Right atrium auricular region (tissue), 2 donors: ENCODE measurements at regions not wholly inside any gene's neighbourhood (a gene's known extent, or its start where the extent isn't known, plus 50 kb on each side); places are given as distances from the start of the nearest gene placed in this dataset.

Experiments
- DNase-seq: peaks from one replicate; pipeline ENCODE4 v3.0.0-alpha.2; 2019; ENCODE audit warnings: low spot score
- H3K27ac ChIP-seq, 2 donors: fragments of 200-600 bp; sonication (generic); 1 replicate in 1 of 2; 2 replicates in 1 of 2; pipeline ENCODE4 v1.5.1; 2016 to 2019
- H3K27me3 ChIP-seq, 2 donors: fragments of 200-600 bp; sonication (generic); one replicate each; pipeline versions ENCODE4 v1.5.1 to v1.6.0; 2017 to 2019
- H3K36me3 ChIP-seq: fragments of 200-600 bp; sonication (generic); one replicate; pipeline ENCODE4 v1.5.1; 2016
- H3K4me1 ChIP-seq, 2 donors: fragments of 200-600 bp; sonication (generic); one replicate each; pipeline versions ENCODE4 v1.5.1 to v1.6.0; 2017 to 2019
- H3K4me3 ChIP-seq, 2 donors: fragments of 200-600 bp; sonication (generic); 1 replicate in 1 of 2; 2 replicates in 1 of 2; pipeline ENCODE4 v1.5.1; 2017 to 2019; ENCODE audit warnings: mild to moderate bottlenecking in 1 of 2, moderate library complexity in 1 of 2
- H3K9me3 ChIP-seq, 2 donors: fragments of 200-600 bp; sonication (generic); one replicate each; pipeline ENCODE4 v1.5.1; 2019
- CTCF ChIP-seq, 2 donors: fragments of 200-600 bp; sonication (generic); IDR thresholded peaks; one replicate each; pipeline ENCODE4 v1.5.1; 2019; ENCODE audit warnings: antibody characterized with exemption in 2 of 2

GRCh38 chr1:83086986-83087512 lies 911.9 kb downstream of the TTLL7 start:
- no peak for DNase-seq
- no peak for TF ChIP-seq CTCF (IDR thresholded peaks at IDR 0.05)

DNA sequence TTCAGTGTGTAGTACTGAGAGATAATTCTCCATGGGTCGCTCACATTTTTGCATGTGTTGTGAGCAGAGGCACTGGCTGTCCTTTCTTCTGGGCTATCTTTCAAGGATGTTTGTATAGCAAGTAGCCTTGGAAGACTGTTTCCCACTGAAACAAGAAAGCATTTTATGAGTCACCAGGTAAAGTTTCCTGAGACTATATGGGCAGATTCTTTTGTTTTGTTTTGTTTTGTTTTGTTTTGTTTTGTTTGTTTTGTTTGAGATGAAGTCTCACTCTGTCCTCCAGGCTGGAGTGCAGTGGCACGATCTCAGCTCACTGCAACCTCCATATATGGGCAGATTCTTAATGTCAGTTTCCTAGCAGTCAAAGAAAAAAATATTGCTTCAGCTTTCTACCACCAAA lies 912.6 kb downstream of the TTLL7 start:
- H3K36me3 ChIP-seq, result no peaks in the 10 kb centered on the region
- H3K4me1 ChIP-seq, result no peaks in the 10 kb centered on the region
- no peak for TF ChIP-seq CTCF (IDR thresholded peaks at IDR 0.05)
- H3K27ac ChIP-seq, result no peak overlapping the region
- no peaks in the 10 kb centered on the region for H3K9me3 ChIP-seq
- H3K27me3 ChIP-seq, result no peaks in the 10 kb centered on the region
- DNase-seq, result no peak
- no peak overlapping the region for H3K4me3 ChIP-seq

More at GRCh38 chr1:83086986-83087512, 911.9 kb downstream of the TTLL7 start:
- H3K4me3 ChIP-seq, result no peak overlapping the region
- H3K27me3 ChIP-seq, result no peaks in the 10 kb centered on the region
- H3K4me1 ChIP-seq, result no peaks in the 10 kb centered on the region
- H3K27ac ChIP-seq, result no peak overlapping the region
- H3K9me3 ChIP-seq, result no peaks in the 10 kb centered on the region
- H3K36me3 ChIP-seq, result no peaks in the 10 kb centered on the region

DNA sequence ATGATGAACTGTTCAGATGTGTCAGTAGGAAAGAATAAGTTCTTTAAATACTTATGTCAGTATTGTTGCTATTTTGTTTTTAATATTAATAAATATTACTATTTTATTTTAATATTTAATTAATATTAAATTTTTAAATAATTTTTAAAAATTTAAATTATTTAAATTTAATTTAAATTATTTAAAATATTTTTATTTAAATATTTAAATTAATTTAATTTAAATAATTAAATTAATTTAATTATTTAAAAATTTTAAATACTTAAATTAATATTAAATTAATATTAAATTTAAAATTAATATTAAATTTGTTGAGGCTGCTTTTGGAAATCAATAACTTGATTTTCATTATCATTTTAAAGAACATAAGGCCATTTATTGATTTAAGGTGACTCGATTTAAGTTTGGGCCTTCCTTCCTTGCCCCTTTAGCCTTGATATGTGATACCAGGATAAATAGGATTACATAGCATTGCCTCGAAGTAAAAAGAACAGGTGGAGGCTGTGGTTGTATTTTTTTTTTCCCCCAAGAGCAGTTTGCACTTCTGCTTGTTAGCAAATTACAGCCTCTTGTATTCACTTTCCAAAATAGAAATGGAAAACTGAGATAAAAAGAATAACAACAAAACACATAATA lies 915.2 kb downstream of the TTLL7 start:
- Histone ChIP-seq H3K27ac (no peak overlapping the region), H3K4me1 (no peaks in the 10 kb centered on the region), H3K36me3 (no peaks in the 10 kb centered on the region), H3K27me3 (no peaks in the 10 kb centered on the region), H3K9me3 (no peaks in the 10 kb centered on the region), H3K4me3 (no peak overlapping the region)
- no peak for DNase-seq
- no peak for TF ChIP-seq CTCF (IDR thresholded peaks at IDR 0.05)

- no peaks in the 10 kb centered on the region for H3K4me1 ChIP-seq
- H3K36me3 ChIP-seq, result no peaks in the 10 kb centered on the region
- no peak overlapping the region for H3K4me3 ChIP-seq
- H3K27ac ChIP-seq, result no peak overlapping the region
- no peaks in the 10 kb centered on the region for H3K27me3 ChIP-seq
- TF ChIP-seq CTCF (IDR thresholded peaks at IDR 0.05), result no peak
- DNase-seq, result no peak
- no peaks in the 10 kb centered on the region for H3K9me3 ChIP-seq
Observed at GRCh38 chr1:83077411-83077810, 921.5 kb downstream of the TTLL7 start.

DNA sequence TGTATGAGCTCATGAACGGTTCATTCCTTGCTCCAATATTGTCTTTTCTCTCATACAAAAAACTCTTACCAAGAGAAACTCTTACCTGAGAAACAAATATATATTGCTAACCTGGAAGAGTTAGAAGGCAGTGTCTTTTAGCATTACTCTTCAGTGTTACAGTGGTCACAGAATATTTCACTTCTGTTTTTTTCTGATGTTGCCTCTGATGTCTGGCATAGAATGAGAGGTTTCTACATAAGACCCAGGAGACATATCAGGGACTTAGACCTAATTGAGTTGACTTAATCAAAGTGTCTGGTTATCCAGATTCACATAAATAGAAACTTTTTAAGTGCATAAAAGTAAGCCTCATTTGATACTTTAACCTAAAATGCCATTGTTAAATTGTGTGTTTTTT lies 923.8 kb downstream of the TTLL7 start:
- H3K9me3 ChIP-seq, result no peaks in the 10 kb centered on the region
- no peaks in the 10 kb centered on the region for H3K27me3 ChIP-seq
- no peak overlapping the region for H3K4me3 ChIP-seq
- H3K36me3 ChIP-seq, result no peaks in the 10 kb centered on the region
- H3K27ac ChIP-seq, result no peak overlapping the region
- TF ChIP-seq CTCF (IDR thresholded peaks at IDR 0.05), result no peak
- no peak for DNase-seq
- no peaks in the 10 kb centered on the region for H3K4me1 ChIP-seq

DNA sequence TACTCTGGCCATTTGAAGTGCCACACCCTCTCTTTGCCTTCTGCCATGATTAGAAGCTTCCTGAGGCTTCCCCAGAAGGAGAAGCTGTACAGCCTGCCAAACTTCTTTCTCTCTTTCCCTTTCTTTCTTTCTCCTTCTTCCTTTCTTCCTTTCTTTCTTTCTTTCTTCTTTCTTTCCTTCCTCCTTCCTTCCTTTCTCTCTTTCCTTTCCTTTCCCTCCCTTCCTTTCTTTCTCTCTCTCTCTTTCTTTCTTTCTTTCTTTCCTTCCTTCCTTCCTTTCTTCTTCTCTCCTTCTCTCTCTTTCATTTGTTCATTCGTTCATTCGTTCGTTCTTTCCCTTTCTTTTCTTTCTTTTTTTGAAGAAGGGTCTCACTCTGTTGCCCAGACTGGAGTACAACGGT lies 931.0 kb downstream of the TTLL7 start:
- no peaks in the 10 kb centered on the region for H3K27me3 ChIP-seq
- no peaks in the 10 kb centered on the region for H3K36me3 ChIP-seq
- no peak for TF ChIP-seq CTCF (IDR thresholded peaks at IDR 0.05)
- H3K27ac ChIP-seq, result no peak overlapping the region
- no peak for DNase-seq
- no peaks in the 10 kb centered on the region for H3K4me1 ChIP-seq
- no peak overlapping the region for H3K4me3 ChIP-seq
- H3K9me3 ChIP-seq, result no peaks in the 10 kb centered on the region
